Activated CD8-positive, alpha-beta T cell treated with anti-CD3 and anti-CD28 coated beads for 36 hours (primary cell): ENCODE measurements at regions not wholly inside any gene's neighbourhood (a gene's known extent, or its start where the extent isn't known, plus 50 kb on each side); places are given as distances from the start of the nearest gene placed in this dataset.

Experiments used
- ATAC-seq: fragments of 200-7000 bp; cut with Tn5 transposase; one replicate; pipeline ENCODE4 v1.10.0; 2021; ENCODE audit warnings: mild to moderate bottlenecking, moderate library complexity
- CTCF ChIA-PET: fragments of 350-600 bp; sonication (Branson Sonifier 250); formaldehyde crosslinking; loops from one replicate; lab custom pipeline; 2021; ENCODE audit warnings: antibody characterized with exemption; lab: Charles Lee
- POLR2A ChIA-PET: fragments of 350-600 bp; sonication (Branson Sonifier 250); formaldehyde crosslinking; loops from one replicate; lab custom pipeline; 2021; ENCODE audit warnings: antibody characterized with exemption; lab: Charles Lee
- DNase-seq: peaks from one replicate; pipeline ENCODE4 v3.0.0-alpha.2; 2020
- H3K27ac Mint-ChIP-seq: one replicate; pipeline ENCODE4 v1.8.0; 2021; ENCODE audit warnings: mild to moderate bottlenecking, mixed read lengths
- H3K27me3 Mint-ChIP-seq: one replicate; pipeline ENCODE4 v1.8.0; 2021; ENCODE audit warnings: mixed read lengths
- H3K36me3 Mint-ChIP-seq: one replicate; pipeline ENCODE4 v1.8.0; 2021; ENCODE audit warnings: low read depth, mixed read lengths
- H3K4me1 Mint-ChIP-seq: one replicate; pipeline ENCODE4 v1.8.0; 2021; ENCODE audit warnings: low read depth, mixed read lengths
- H3K4me3 Mint-ChIP-seq: one replicate; pipeline ENCODE4 v1.8.0; 2021; ENCODE audit warnings: mild to moderate bottlenecking, moderate library complexity, mixed read lengths
- H3K9me3 Mint-ChIP-seq: one replicate; pipeline ENCODE4 v1.8.0; 2021; ENCODE audit warnings: mixed read lengths
- CTCF ChIP-seq: fragments of 200-600 bp; IDR thresholded peaks from one replicate; pipeline ENCODE4 v1.8.0; 2022; ENCODE audit warnings: antibody characterized with exemption, mild to moderate bottlenecking
- intact Hi-C: fragments of 100-400 bp; cut with micrococcal nuclease; formaldehyde crosslinking; loops from one replicate; pipeline ENCODE4 v1.10.0; 2022

GRCh38 chr7:106795084-106795876, 69.8 kb upstream of the PIK3CG start:
- CTCF ChIA-PET: interaction anchor here (2.0 to 6.2 kb wide), 3 partner anchors 153 to 354 kb away, joined by 4 to 76 read pairs (median 16); no protein-coding TSS in a partner anchor
- H3K36me3 Mint-ChIP-seq: peaks cover 2% of the 10 kb centered on the region
- H3K27ac Mint-ChIP-seq: no peak overlapping the region
- H3K9me3 Mint-ChIP-seq: peaks cover 7% of the 10 kb centered on the region
- POLR2A ChIA-PET: no interaction called here
- TF ChIP-seq CTCF: no peak
- H3K4me3 Mint-ChIP-seq: no peak overlapping the region
- peaks cover 1% of the 10 kb centered on the region for H3K27me3 Mint-ChIP-seq
- ATAC-seq (no peak), DNase-seq (no peak)
- intact Hi-C loops: no loop called here
- H3K4me1 Mint-ChIP-seq: no peaks in the 10 kb centered on the region

- Mint-ChIP-seq H3K36me3 (peaks cover 2% of the 10 kb centered on the region), H3K4me1 (no peaks in the 10 kb centered on the region), H3K9me3 (peaks cover 7% of the 10 kb centered on the region), H3K27me3 (peaks cover under 1% of the 10 kb centered on the region), H3K27ac (no peak overlapping the region), H3K4me3 (no peak overlapping the region)
- POLR2A ChIA-PET: no interaction called here
- intact Hi-C loops: no loop called here
- TF ChIP-seq CTCF: no peak
- DNase-seq: no peak
- CTCF ChIA-PET: interaction anchor here (2.0 to 6.2 kb wide), 2 partner anchors 253 to 354 kb away, joined by 4 to 76 read pairs; no protein-coding TSS in a partner anchor
- ATAC-seq: no peak
These were observed 69.2 kb upstream of the PIK3CG start for GRCh38 chr7:106795877-106796231.

- POLR2A ChIA-PET: interaction anchor here (0.8 kb wide), 1 partner anchor 12 kb away, joined by 3 read pairs; no protein-coding TSS in a partner anchor
- peaks cover 2% of the 10 kb centered on the region for H3K36me3 Mint-ChIP-seq
These were observed 67.1 kb upstream of the PIK3CG start for GRCh38 chr7:106797937-106798336.

GRCh38 chr7:106802589-106802988, 62.5 kb upstream of the PIK3CG start:
- Mint-ChIP-seq H3K9me3 (no peaks in the 10 kb centered on the region), H3K4me1 (no peaks in the 10 kb centered on the region), H3K27me3 (no peaks in the 10 kb centered on the region), H3K4me3 (no peak overlapping the region), H3K36me3 (no peaks in the 10 kb centered on the region), H3K27ac (no peak overlapping the region)
- no peak for ATAC-seq
- TF ChIP-seq CTCF: no peak
- intact Hi-C loops: no loop called here
- no peak for DNase-seq
- CTCF ChIA-PET: interaction anchor here (1.5 to 1.8 kb wide), 3 partner anchors 9 to 347 kb away, joined by 3 to 5 read pairs (median 4); no protein-coding TSS in a partner anchor
- POLR2A ChIA-PET: no interaction called here

More at GRCh38 chr7:106797937-106798336, 67.1 kb upstream of the PIK3CG start:
- no peak for ATAC-seq
- intact Hi-C loops: no loop called here
- H3K4me1 Mint-ChIP-seq: no peaks in the 10 kb centered on the region
- CTCF ChIA-PET: interaction anchor here (0.9 to 6.2 kb wide), 3 partner anchors 9 to 352 kb away, joined by 3 to 76 read pairs (median 3); no protein-coding TSS in a partner anchor
- H3K4me3 Mint-ChIP-seq: no peak overlapping the region
- no peak overlapping the region for H3K27ac Mint-ChIP-seq
- no peak for TF ChIP-seq CTCF
- peaks cover 7% of the 10 kb centered on the region for H3K9me3 Mint-ChIP-seq
- no peaks in the 10 kb centered on the region for H3K27me3 Mint-ChIP-seq
- no peak for DNase-seq

- ChIA-PET POLR2A (interaction anchor here (0.7 kb wide), 1 partner anchor 28 kb away, joined by 3 read pairs; no protein-coding TSS in a partner anchor), CTCF (interaction anchor here (0.8 kb wide), 1 partner anchor 9 kb away, joined by 3 read pairs; no protein-coding TSS in a partner anchor)
- no peak overlapping the region for H3K27ac Mint-ChIP-seq
- TF ChIP-seq CTCF: no peak
- ATAC-seq (no peak), DNase-seq (no peak)
- no peaks in the 10 kb centered on the region for H3K27me3 Mint-ChIP-seq
- H3K9me3 Mint-ChIP-seq: no peaks in the 10 kb centered on the region
- no peaks in the 10 kb centered on the region for H3K4me1 Mint-ChIP-seq
- intact Hi-C loops: no loop called here
- H3K36me3 Mint-ChIP-seq: no peaks in the 10 kb centered on the region
- H3K4me3 Mint-ChIP-seq: no peak overlapping the region
These were observed 58.5 kb upstream of the PIK3CG start for GRCh38 chr7:106806556-106806955.
